Suprapubic skin (tissue), 4 donors: ENCODE measurements at regions not wholly inside any gene's neighbourhood (a gene's known extent, or its start where the extent isn't known, plus 50 kb on each side); places are given as distances from the start of the nearest gene placed in this dataset.
A peak's percentile ranks its signal among the peaks of the same experiment; 100 is the strongest.

Source experiments
- DNase-seq, 2 donors: peaks; one replicate each; pipeline ENCODE4 v3.0.0-alpha.2; 2019; ENCODE audit warnings: low spot score in 2 of 2
- H3K27ac ChIP-seq: fragments of 200-600 bp; sonication (generic); one replicate; pipeline ENCODE4 v1.5.1; 2019
- H3K27me3 ChIP-seq: fragments of 200-600 bp; sonication (generic); one replicate; pipeline ENCODE4 v1.5.1; 2019
- H3K36me3 ChIP-seq: fragments of 200-600 bp; sonication (generic); one replicate; pipeline ENCODE4 v1.5.1; 2019
- H3K4me1 ChIP-seq: fragments of 200-600 bp; sonication (generic); one replicate; pipeline ENCODE4 v1.5.1; 2019
- H3K4me3 ChIP-seq: fragments of 200-600 bp; sonication (generic); one replicate; pipeline ENCODE4 v1.5.1; 2019; ENCODE audit warnings: mild to moderate bottlenecking
- H3K9me3 ChIP-seq: fragments of 200-600 bp; sonication (generic); one replicate; pipeline ENCODE4 v1.5.1; 2019
- CTCF ChIP-seq, 2 donors: fragments of 200-600 bp in 1 of 2; fragments of 450-650 bp in 1 of 2; sonication (generic) in 1 of 2; IDR thresholded peaks; one replicate each; pipeline ENCODE4 v1.5.1; 2016 to 2019; ENCODE audit warnings: antibody characterized with exemption in 2 of 2, mild to moderate bottlenecking in 1 of 2, moderate library complexity in 1 of 2
- EP300 ChIP-seq: sonication (generic); formaldehyde crosslinking; IDR thresholded peaks from one replicate; pipeline ENCODE4 v1.6.1; 2017; ENCODE audit warnings: antibody characterized with exemption
- POLR2A ChIP-seq, 2 donors: fragments of 450-650 bp; IDR thresholded peaks; one replicate each; pipeline ENCODE4 v1.6.1; 2017; ENCODE audit warnings: antibody characterized with exemption in 2 of 2, mild to moderate bottlenecking in 2 of 2, moderate library complexity in 2 of 2
- POLR2AphosphoS5 ChIP-seq, 3 donors: sonication (generic); formaldehyde crosslinking; IDR thresholded peaks; one replicate each; pipeline ENCODE4 v1.6.1; 2017; ENCODE audit warnings: antibody characterized with exemption in 3 of 3
- WGBS: methylation state at CpG from one replicate; pipeline ENCODE4 v1.1.5; 2018; 5-methylcytosine and 5-hydroxymethylcytosine counted together

- Histone ChIP-seq H3K27me3 (no peaks in the 10 kb centered on the region), H3K4me3 (no peak overlapping the region), H3K4me1 (no peaks in the 10 kb centered on the region), H3K9me3 (no peaks in the 10 kb centered on the region), H3K27ac (no peak overlapping the region), H3K36me3 (no peaks in the 10 kb centered on the region)
- 71% methylated on average over 3 of the region's 3 CpGs for WGBS
- no peak for DNase-seq
- no peak for TF ChIP-seq POLR2AphosphoS5 (IDR thresholded peaks at IDR 0.05)
- TF ChIP-seq EP300: no peak
- no peak for TF ChIP-seq POLR2A (IDR thresholded peaks at IDR 0.05)
- peak; percentile 10 to 40 for TF ChIP-seq CTCF (IDR thresholded peaks at IDR 0.05)
Measured at GRCh38 chr1:219385787-219386427, 212.2 kb downstream of the LYPLAL1 start.

- no peak for DNase-seq
- TF ChIP-seq EP300: no peak
- no peaks in the 10 kb centered on the region for H3K36me3 ChIP-seq
- no peaks in the 10 kb centered on the region for H3K4me1 ChIP-seq
- H3K9me3 ChIP-seq: no peaks in the 10 kb centered on the region
- no peaks in the 10 kb centered on the region for H3K27me3 ChIP-seq
- H3K4me3 ChIP-seq: no peak overlapping the region
- no peak overlapping the region for H3K27ac ChIP-seq
Measured at GRCh38 chr1:219383281-219383680, 209.6 kb downstream of the LYPLAL1 start.

- H3K4me3 ChIP-seq: no peak overlapping the region
- no peaks in the 10 kb centered on the region for H3K9me3 ChIP-seq
- no peak for DNase-seq
- no peaks in the 10 kb centered on the region for H3K36me3 ChIP-seq
- H3K27me3 ChIP-seq: no peaks in the 10 kb centered on the region
- no peak for TF ChIP-seq CTCF (IDR thresholded peaks at IDR 0.05)
- TF ChIP-seq POLR2AphosphoS5 (IDR thresholded peaks at IDR 0.05): no peak
- no peak for TF ChIP-seq POLR2A (IDR thresholded peaks at IDR 0.05)
- TF ChIP-seq EP300: no peak
- 97% methylated on average over 1 of the region's 1 CpG for WGBS
- H3K4me1 ChIP-seq: no peaks in the 10 kb centered on the region
- no peak overlapping the region for H3K27ac ChIP-seq
Measured at GRCh38 chr1:219381396-219381795, 207.7 kb downstream of the LYPLAL1 start.

- no peaks in the 10 kb centered on the region for H3K4me1 ChIP-seq
- H3K36me3 ChIP-seq: no peaks in the 10 kb centered on the region
- DNase-seq: no peak
- H3K27ac ChIP-seq: no peak overlapping the region
- H3K4me3 ChIP-seq: no peak overlapping the region
- H3K27me3 ChIP-seq: no peaks in the 10 kb centered on the region
- 86% methylated on average over 5 of the region's 5 CpGs for WGBS
- TF ChIP-seq POLR2A (IDR thresholded peaks at IDR 0.05): no peak
- TF ChIP-seq POLR2AphosphoS5 (IDR thresholded peaks at IDR 0.05): no peak
- TF ChIP-seq EP300: no peak
- no peak for TF ChIP-seq CTCF (IDR thresholded peaks at IDR 0.05)
- no peaks in the 10 kb centered on the region for H3K9me3 ChIP-seq
Measured at GRCh38 chr1:219380463-219380862, 206.8 kb downstream of the LYPLAL1 start.

GRCh38 chr1:219379691-219380090, 206.0 kb downstream of the LYPLAL1 start:
- Histone ChIP-seq H3K27ac (no peak overlapping the region), H3K9me3 (no peaks in the 10 kb centered on the region), H3K27me3 (no peaks in the 10 kb centered on the region), H3K4me1 (no peaks in the 10 kb centered on the region), H3K36me3 (no peaks in the 10 kb centered on the region), H3K4me3 (no peak overlapping the region)
- 57% methylated on average over 2 of the region's 2 CpGs for WGBS
- DNase-seq: no peak
- no peak for TF ChIP-seq POLR2AphosphoS5 (IDR thresholded peaks at IDR 0.05)
- no peak for TF ChIP-seq EP300
- TF ChIP-seq POLR2A (IDR thresholded peaks at IDR 0.05): no peak
- TF ChIP-seq CTCF (IDR thresholded peaks at IDR 0.05): no peak

GRCh38 chr1:219374636-219375035, 201.0 kb downstream of the LYPLAL1 start:
- WGBS: 73% methylated on average over 4 of the region's 4 CpGs
- TF ChIP-seq CTCF (IDR thresholded peaks at IDR 0.05): no peak
- no peak for TF ChIP-seq EP300
- no peak for TF ChIP-seq POLR2AphosphoS5 (IDR thresholded peaks at IDR 0.05)
- TF ChIP-seq POLR2A (IDR thresholded peaks at IDR 0.05): no peak
- H3K4me3 ChIP-seq: no peak overlapping the region
- no peak overlapping the region for H3K27ac ChIP-seq
- H3K36me3 ChIP-seq: no peaks in the 10 kb centered on the region
- no peaks in the 10 kb centered on the region for H3K9me3 ChIP-seq
- H3K4me1 ChIP-seq: no peaks in the 10 kb centered on the region
- H3K27me3 ChIP-seq: no peaks in the 10 kb centered on the region
- no peak for DNase-seq
